DOHH2 (cell line): ENCODE measurements at regions not wholly inside any gene's neighbourhood (a gene's known extent, or its start where the extent isn't known, plus 50 kb on each side); places are given as distances from the start of the nearest gene placed in this dataset.

Source experiments
- CTCF ChIP-seq: fragments of 200-600 bp; sonication (generic); IDR thresholded peaks from one replicate; pipeline ENCODE4 v1.5.1; 2014; ENCODE audit warnings: antibody characterized with exemption, mild to moderate bottlenecking, low read depth, low read length; ENCODE audit not compliant: poor library complexity, severe bottlenecking
- EZH2phosphoT487 ChIP-seq: fragments of 200-600 bp; sonication (generic); IDR thresholded peaks from 2 replicates; pipeline ENCODE4 v1.6.1; 2017; ENCODE audit warnings: borderline replicate concordance, mild to moderate bottlenecking, antibody characterized with exemption, low read length, moderate library complexity, mixed read lengths

- TF ChIP-seq EZH2phosphoT487 (no peak), CTCF (peak; percentile 40)
These were observed 989.4 kb downstream of the CCSER2 start for GRCh38 chr10:85317827-85318226.
